Keratinocyte (primary cell): ENCODE measurements at regions not wholly inside any gene's neighbourhood (a gene's known extent, or its start where the extent isn't known, plus 50 kb on each side); places are given as distances from the start of the nearest gene placed in this dataset.

Experiments used
- DNase-seq: peaks from one replicate; pipeline ENCODE4 v3.0.0-alpha.2; 2011; ENCODE audit warnings: low read depth, missing footprints, low spot score
- FAIRE-seq: peaks from 2 replicates; lab custom pipeline; 2011; peaks lifted over from hg19 to GRCh38; lab: Jason Lieb, UNC
- H2AFZ ChIP-seq: 2 replicates; pipeline ENCODE4 v1.6.0; 2012; ENCODE audit warnings: low read length, control low read depth, inconsistent platforms; ENCODE audit not compliant: control insufficient read depth
- H3K27ac ChIP-seq: 2 replicates; pipeline ENCODE4 v1.5.1; 2011; ENCODE audit warnings: low read length; ENCODE audit not compliant: control insufficient read depth, insufficient read depth
- H3K27me3 ChIP-seq: 3 replicates; pipeline ENCODE4 v1.6.0; 2011; ENCODE audit warnings: low read length; ENCODE audit not compliant: control insufficient read depth, insufficient read depth; ENCODE audit errors: extremely low read depth
- H3K36me3 ChIP-seq, 2 experiments: 2 replicates in 1 of 2; 3 replicates in 1 of 2; pipeline ENCODE4 v1.5.1; 2011; ENCODE audit warnings: low read length in 2 of 2, mild to moderate bottlenecking in 1 of 2; ENCODE audit not compliant: control insufficient read depth in 2 of 2, insufficient read depth in 2 of 2; ENCODE audit errors: extremely low read depth in 1 of 2
- H3K4me1 ChIP-seq: 3 replicates; pipeline ENCODE4 v1.5.1; 2011; ENCODE audit warnings: low read length; ENCODE audit not compliant: control insufficient read depth, insufficient read depth; ENCODE audit errors: extremely low read depth
- H3K4me2 ChIP-seq: 3 replicates; pipeline ENCODE4 v1.6.0; 2011; ENCODE audit warnings: low read depth, low read length; ENCODE audit not compliant: control insufficient read depth, insufficient read depth; ENCODE audit errors: extremely low read depth
- H3K4me3 ChIP-seq, 3 experiments: fragments of 200-600 bp in 1 of 3; sonication (generic) in 1 of 3; 2 replicates in 2 of 3; 3 replicates in 1 of 3; pipeline ENCODE4 v1.5.1; 2011 to 2016; ENCODE audit warnings: low read length in 3 of 3, mild to moderate bottlenecking in 3 of 3, control low read depth in 2 of 3, inconsistent platforms in 1 of 3, low read depth in 1 of 3, mixed read lengths in 1 of 3, mixed run types in 1 of 3, moderate library complexity in 1 of 3; ENCODE audit not compliant: control insufficient read depth in 2 of 3, insufficient read depth in 2 of 3; ENCODE audit errors: extremely low read depth in 1 of 3
- H3K79me2 ChIP-seq: 2 replicates; pipeline ENCODE4 v1.6.0; 2012; ENCODE audit warnings: low read length; ENCODE audit not compliant: control insufficient read depth, insufficient read depth
- H3K9ac ChIP-seq: 3 replicates; pipeline ENCODE4 v1.6.0; 2011; ENCODE audit warnings: low read length; ENCODE audit not compliant: control insufficient read depth, insufficient read depth; ENCODE audit errors: extremely low read depth
- H3K9me1 ChIP-seq: 3 replicates; pipeline ENCODE4 v1.6.0; 2011; ENCODE audit warnings: low read length; ENCODE audit not compliant: control insufficient read depth, insufficient read depth; ENCODE audit errors: extremely low read depth
- H3K9me3 ChIP-seq: 2 replicates; pipeline ENCODE4 v1.5.1; 2012; ENCODE audit warnings: low read depth, low read length; ENCODE audit not compliant: control insufficient read depth
- H4K20me1 ChIP-seq: 3 replicates; pipeline ENCODE4 v1.6.0; 2011; ENCODE audit warnings: low read length; ENCODE audit not compliant: control insufficient read depth, insufficient read depth; ENCODE audit errors: extremely low read depth
- CTCF ChIP-seq, 3 experiments: IDR thresholded peaks in 1 of 3; conservative IDR thresholded peaks in 1 of 3; optimal IDR thresholded peaks in 1 of 3; 2 replicates in 2 of 3; 3 replicates in 1 of 3; pipeline versions ENCODE3 to v1.5.1; 2011; ENCODE audit warnings: low read length in 3 of 3, mild to moderate bottlenecking in 3 of 3, moderate library complexity in 2 of 3, control low read depth in 1 of 3, inconsistent platforms in 1 of 3; ENCODE audit not compliant: insufficient read depth in 2 of 3; ENCODE audit errors: extremely low read depth in 1 of 3
- EZH2 ChIP-seq: IDR thresholded peaks from one replicate; pipeline ENCODE4 v1.6.1; 2012; ENCODE audit warnings: inconsistent platforms, mild to moderate bottlenecking, low read length, moderate library complexity
- dilution Hi-C: fragments of 300-500 bp; cut with MboI; formaldehyde crosslinking; loops from one replicate; pipeline ENCODE4 v1.7.0; 2020; ENCODE audit warnings: low sequenced_read_pairs; ENCODE audit not compliant: extremely low pct_ligation_motif_present

DNA sequence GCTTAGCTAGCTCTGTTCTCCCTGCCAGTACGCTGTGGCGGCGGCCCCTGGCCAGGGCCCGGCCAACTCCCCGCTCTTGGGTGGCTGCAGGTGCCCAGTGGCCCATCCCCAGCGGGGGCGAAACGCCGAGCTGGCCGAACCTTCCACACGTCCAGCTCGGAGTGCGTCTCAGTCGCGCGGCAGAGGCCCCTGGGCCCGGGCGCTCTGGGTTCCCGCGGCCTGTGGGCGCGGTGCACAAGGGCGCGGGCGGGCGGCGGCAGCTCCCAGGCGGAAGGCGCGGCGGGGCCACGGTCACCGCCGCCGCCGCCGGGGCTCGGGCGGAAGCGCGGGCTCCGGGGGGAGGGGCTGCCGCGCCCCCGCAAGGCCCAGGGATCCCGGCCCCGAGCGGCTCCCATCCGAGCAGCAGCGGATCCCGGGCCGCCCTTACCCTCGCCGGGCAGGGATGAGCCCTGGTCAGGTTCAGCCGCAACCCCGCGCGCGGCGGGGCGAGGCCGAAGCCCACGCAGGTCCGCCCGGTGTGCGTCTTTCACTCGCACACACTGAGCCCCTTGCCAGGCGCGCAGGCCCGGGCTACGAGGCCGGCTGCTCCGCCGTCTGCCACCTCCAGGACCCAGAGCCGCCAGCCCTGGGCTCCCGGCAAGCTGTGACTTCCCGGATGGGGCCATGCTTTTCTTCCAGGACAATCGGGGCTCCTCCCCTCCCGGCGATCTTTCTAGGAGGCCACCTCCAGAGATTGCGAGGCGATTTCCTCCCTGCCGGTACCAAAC, 54.2 kb downstream of the CCDC54 start:
- no peak for DNase-seq
- H3K9me3 ChIP-seq = no peaks in the 10 kb centered on the region
- no peaks in the 10 kb centered on the region for H3K9me1 ChIP-seq
- H3K79me2 ChIP-seq = no peaks in the 10 kb centered on the region
- peak overlapping the region; percentile 65 to 89 (median 71) for H3K4me3 ChIP-seq
- TF ChIP-seq CTCF (optimal IDR thresholded peaks at IDR 0.05 in 1 of 3, IDR thresholded peaks at IDR 0.05 in 1 of 3, conservative IDR thresholded peaks at IDR 0.05 in 1 of 3; ENCODE audit: extremely low read depth in 1 of 3, insufficient read depth in 2 of 3, low read length in 3 of 3) (no peak), EZH2 (no peak)
- H3K9ac ChIP-seq = peak overlapping the region; percentile 86
- H4K20me1 ChIP-seq = no peaks in the 10 kb centered on the region
- H3K27ac ChIP-seq = peak overlapping the region; percentile 84
- peak overlapping the region; percentile 99 for H2AFZ ChIP-seq
- peaks cover 27% of the 10 kb centered on the region for H3K4me1 ChIP-seq
- no peaks in the 10 kb centered on the region for H3K36me3 ChIP-seq
- H3K27me3 ChIP-seq = no peaks in the 10 kb centered on the region
- no peak for FAIRE-seq
- H3K4me2 ChIP-seq = peak overlapping the region; percentile 99
- dilution Hi-C loops = loop anchor here (25.0 kb wide), 1 partner anchor 169 kb away; no protein-coding TSS in a partner anchor

GRCh38 chr3:107432013-107432515, 54.8 kb downstream of the CCDC54 start:
- peak overlapping the region; percentile 99 for H2AFZ ChIP-seq
- H3K36me3 ChIP-seq = no peaks in the 10 kb centered on the region
- H3K27ac ChIP-seq = peak overlapping the region; percentile 84
- no peaks in the 10 kb centered on the region for H4K20me1 ChIP-seq
- dilution Hi-C loops = loop anchor here (25.0 kb wide), 1 partner anchor 170 kb away; no protein-coding TSS in a partner anchor
- H3K79me2 ChIP-seq = no peaks in the 10 kb centered on the region
- peak overlapping the region; percentile 99 for H3K4me2 ChIP-seq
- peak; percentile 5 for FAIRE-seq
- peaks cover 27% of the 10 kb centered on the region for H3K4me1 ChIP-seq
- no peaks in the 10 kb centered on the region for H3K27me3 ChIP-seq
- H3K9ac ChIP-seq = peak overlapping the region; percentile 86
- H3K9me3 ChIP-seq = no peaks in the 10 kb centered on the region
- TF ChIP-seq CTCF (optimal IDR thresholded peaks at IDR 0.05 in 1 of 3, IDR thresholded peaks at IDR 0.05 in 1 of 3, conservative IDR thresholded peaks at IDR 0.05 in 1 of 3; ENCODE audit: extremely low read depth in 1 of 3, insufficient read depth in 2 of 3, low read length in 3 of 3) (no peak), EZH2 (no peak)
- no peak for DNase-seq
- H3K9me1 ChIP-seq = no peaks in the 10 kb centered on the region
- peak overlapping the region; percentile 65 to 89 (median 71) for H3K4me3 ChIP-seq
